ENCODE measurements at regions not wholly inside any gene's neighbourhood (a gene's known extent, or its start where the extent isn't known, plus 50 kb on each side); places are given as distances from the start of the nearest gene placed in this dataset.

DNA sequence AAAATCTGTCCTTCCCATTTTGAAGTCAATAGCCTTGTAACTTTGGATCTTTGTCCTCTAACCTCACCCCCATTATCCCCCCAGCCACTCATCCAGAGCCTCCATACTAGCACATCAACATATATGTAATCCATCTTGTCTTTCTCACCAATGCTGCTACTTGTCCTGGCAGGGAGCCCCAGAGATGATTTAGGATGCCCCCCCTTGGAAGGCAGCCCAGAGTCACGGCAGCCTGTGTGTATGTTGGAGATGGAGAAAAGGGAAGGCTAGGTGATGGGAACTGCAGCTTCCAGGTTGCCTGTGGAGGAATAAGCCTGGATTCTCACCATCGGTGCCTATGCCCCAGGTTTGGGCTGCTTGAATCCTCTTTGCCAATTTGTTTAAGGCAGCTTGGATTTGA, 51.7 kb upstream of the SCMH1 start:
- Histone ChIP-seq H4K20me1 (ENCODE audit: insufficient read depth, low read length, poor library complexity, severe bottlenecking) (no peaks in the 10 kb centered on the region), H3F3A (ENCODE audit: low read depth) (no peaks in the 10 kb centered on the region), H3K9ac (ENCODE audit: low read depth, low read length, poor library complexity, severe bottlenecking) (no peak overlapping the region), H3K4me3 (ENCODE audit: low read length, poor library complexity, severe bottlenecking) (no peak overlapping the region), H3K27me3 (ENCODE audit: insufficient read depth, low read length, poor library complexity, severe bottlenecking) (no peaks in the 10 kb centered on the region), H3K79me2 (ENCODE audit: insufficient read depth, low read length) (no peaks in the 10 kb centered on the region), H3K36me3 (ENCODE audit: insufficient read depth, low read length) (no peaks in the 10 kb centered on the region), H3K4me1 (ENCODE audit: insufficient read depth, low read length, poor library complexity, severe bottlenecking) (no peaks in the 10 kb centered on the region), H2AFZ (ENCODE audit: low read length) (no peak overlapping the region), H3K4me2 (ENCODE audit: low read depth, low read length, poor library complexity, severe bottlenecking) (no peak overlapping the region), H3K9me2 (replicated peaks; ENCODE audit: low read depth, low read length) (no peaks in the 10 kb centered on the region), H3K9me3 (ENCODE audit: insufficient read depth, low read depth, low read length) (no peaks in the 10 kb centered on the region)
- no peak for TF ChIP-seq EZH2phosphoT487 (IDR thresholded peaks at IDR 0.05; ENCODE audit: borderline replicate concordance)
- TF ChIP-seq, protein P1, sequence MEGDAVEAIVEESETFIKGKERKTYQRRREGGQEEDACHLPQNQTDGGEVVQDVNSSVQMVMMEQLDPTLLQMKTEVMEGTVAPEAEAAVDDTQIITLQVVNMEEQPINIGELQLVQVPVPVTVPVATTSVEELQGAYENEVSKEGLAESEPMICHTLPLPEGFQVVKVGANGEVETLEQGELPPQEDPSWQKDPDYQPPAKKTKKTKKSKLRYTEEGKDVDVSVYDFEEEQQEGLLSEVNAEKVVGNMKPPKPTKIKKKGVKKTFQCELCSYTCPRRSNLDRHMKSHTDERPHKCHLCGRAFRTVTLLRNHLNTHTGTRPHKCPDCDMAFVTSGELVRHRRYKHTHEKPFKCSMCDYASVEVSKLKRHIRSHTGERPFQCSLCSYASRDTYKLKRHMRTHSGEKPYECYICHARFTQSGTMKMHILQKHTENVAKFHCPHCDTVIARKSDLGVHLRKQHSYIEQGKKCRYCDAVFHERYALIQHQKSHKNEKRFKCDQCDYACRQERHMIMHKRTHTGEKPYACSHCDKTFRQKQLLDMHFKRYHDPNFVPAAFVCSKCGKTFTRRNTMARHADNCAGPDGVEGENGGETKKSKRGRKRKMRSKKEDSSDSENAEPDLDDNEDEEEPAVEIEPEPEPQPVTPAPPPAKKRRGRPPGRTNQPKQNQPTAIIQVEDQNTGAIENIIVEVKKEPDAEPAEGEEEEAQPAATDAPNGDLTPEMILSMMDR (conservative IDR thresholded peaks at IDR 0.05; ENCODE audit: low read length) = no peak

Measured in Loucy (cell line).